Activated CD4-positive, alpha-beta memory T cell treated with anti-CD3 and anti-CD28 coated beads for 36 hours (primary cell): ENCODE measurements at regions not wholly inside any gene's neighbourhood (a gene's known extent, or its start where the extent isn't known, plus 50 kb on each side); places are given as distances from the start of the nearest gene placed in this dataset.
"Not testable (repeated sequence)": the region's sequence is repeated elsewhere in the genome, so short reads cannot be mapped to it uniquely, and the experiment has no call there.

Experiments used
- CTCF ChIA-PET: fragments of 350-600 bp; sonication (Branson Sonifier 250); formaldehyde crosslinking; loops from one replicate; lab custom pipeline; 2021; ENCODE audit warnings: antibody characterized with exemption, inconsistent platforms; lab: Charles Lee
- POLR2A ChIA-PET: fragments of 350-600 bp; sonication (Branson Sonifier 250); formaldehyde crosslinking; loops from one replicate; lab custom pipeline; 2021; ENCODE audit warnings: antibody characterized with exemption; lab: Charles Lee
- DNase-seq: peaks from one replicate; pipeline ENCODE4 v3.0.0-alpha.2; 2020
- H3K27ac Mint-ChIP-seq: one replicate; pipeline ENCODE4 v1.8.0; 2021; ENCODE audit warnings: mixed read lengths
- H3K27me3 Mint-ChIP-seq: one replicate; pipeline ENCODE4 v1.8.0; 2021; ENCODE audit warnings: mixed read lengths
- H3K36me3 Mint-ChIP-seq: one replicate; pipeline ENCODE4 v1.8.0; 2021; ENCODE audit warnings: mixed read lengths
- H3K4me1 Mint-ChIP-seq: one replicate; pipeline ENCODE4 v1.8.0; 2021; ENCODE audit warnings: low read depth, mixed read lengths
- H3K4me3 Mint-ChIP-seq: one replicate; pipeline ENCODE4 v1.8.0; 2021; ENCODE audit warnings: mild to moderate bottlenecking, mixed read lengths
- H3K9me3 Mint-ChIP-seq: one replicate; pipeline ENCODE4 v1.8.0; 2021; ENCODE audit warnings: mixed read lengths
- intact Hi-C: fragments of 100-400 bp; cut with micrococcal nuclease; formaldehyde crosslinking; loops from one replicate; pipeline ENCODE4 v1.15.1; 2023

- CTCF ChIA-PET, result no interaction called here
- DNase-seq, result no peak
- Mint-ChIP-seq H3K4me3 (no peak overlapping the region), H3K9me3 (peaks cover under 1% of the 10 kb centered on the region), H3K4me1 (no peaks in the 10 kb centered on the region), H3K27ac (no peak overlapping the region), H3K27me3 (no peaks in the 10 kb centered on the region), H3K36me3 (no peaks in the 10 kb centered on the region)
- POLR2A ChIA-PET, result no interaction called here
- intact Hi-C loops, result no loop called here
Measured at GRCh38 chr6:76615395-76615794, 542.9 kb upstream of the IMPG1 start.

- H3K27ac Mint-ChIP-seq, result no peak overlapping the region
- no peaks in the 10 kb centered on the region for H3K4me1 Mint-ChIP-seq
- H3K36me3 Mint-ChIP-seq, result no peaks in the 10 kb centered on the region
- ChIA-PET POLR2A (no interaction called here), CTCF (no interaction called here)
- H3K9me3 Mint-ChIP-seq, result peaks cover 2% of the 10 kb centered on the region
- no peaks in the 10 kb centered on the region for H3K27me3 Mint-ChIP-seq
- no peak overlapping the region for H3K4me3 Mint-ChIP-seq
- no peak for DNase-seq
- intact Hi-C loops, result no loop called here
Measured at GRCh38 chr6:76612954-76613353, 540.5 kb upstream of the IMPG1 start.

- DNase-seq, result no peak
- no peaks in the 10 kb centered on the region for H3K4me1 Mint-ChIP-seq
- H3K36me3 Mint-ChIP-seq, result no peaks in the 10 kb centered on the region
- CTCF ChIA-PET, result no interaction called here
- H3K9me3 Mint-ChIP-seq, result peaks cover 13% of the 10 kb centered on the region
- no peaks in the 10 kb centered on the region for H3K27me3 Mint-ChIP-seq
- intact Hi-C loops, result no loop called here
- POLR2A ChIA-PET, result no interaction called here
- H3K27ac Mint-ChIP-seq, result no peak overlapping the region
- no peak overlapping the region for H3K4me3 Mint-ChIP-seq
Measured at GRCh38 chr6:76609160-76609559, 536.7 kb upstream of the IMPG1 start.

DNA sequence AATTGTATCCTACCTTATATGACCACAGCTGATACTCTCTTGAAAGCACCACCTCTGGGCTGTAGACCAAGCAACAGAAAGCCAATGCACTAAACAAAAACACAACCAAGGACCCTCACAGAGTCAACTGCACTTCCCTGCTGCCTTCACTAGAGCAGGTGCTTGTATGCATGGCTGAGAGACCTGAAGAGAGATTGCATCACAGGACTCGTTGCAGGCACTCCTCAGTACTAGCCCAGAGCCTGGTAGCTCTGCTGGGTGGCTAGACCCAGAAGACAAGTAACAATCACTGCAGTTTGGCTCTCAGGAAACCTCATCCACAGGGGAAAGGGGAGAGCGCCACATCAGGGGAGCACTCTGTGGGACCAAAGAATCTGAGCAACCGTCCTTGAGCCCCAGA is 521.6 kb upstream of the IMPG1 start:
- CTCF ChIA-PET, result no interaction called here
- POLR2A ChIA-PET, result no interaction called here
- Mint-ChIP-seq H3K36me3 (no peaks in the 10 kb centered on the region), H3K4me3 (no peak overlapping the region), H3K9me3 (peaks cover 10% of the 10 kb centered on the region), H3K27me3 (no peaks in the 10 kb centered on the region), H3K4me1 (no peaks in the 10 kb centered on the region), H3K27ac (no peak overlapping the region)
- no peak for DNase-seq
- intact Hi-C loops, result no loop called here

DNA sequence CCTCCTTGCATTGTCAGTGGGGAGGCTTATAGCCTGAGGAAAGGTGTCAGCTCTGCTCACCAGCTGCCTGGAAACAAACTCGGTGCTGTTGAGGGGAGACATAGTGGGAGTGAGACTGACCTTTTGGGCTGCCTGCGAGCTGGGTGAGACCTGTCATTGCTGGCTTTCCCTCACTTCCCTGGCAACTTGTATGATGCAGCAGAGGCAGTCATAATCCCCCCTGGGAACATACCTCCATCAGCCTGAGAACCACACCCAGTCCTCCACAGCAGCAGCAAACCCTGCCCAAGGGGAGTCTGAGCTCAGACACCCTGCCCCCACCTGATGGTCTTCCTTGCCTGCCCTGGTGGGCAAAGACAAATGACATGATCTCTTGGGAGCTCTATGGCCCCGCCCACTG is 521.2 kb upstream of the IMPG1 start:
- H3K4me3 Mint-ChIP-seq, result no peak overlapping the region
- peaks cover 6% of the 10 kb centered on the region for H3K9me3 Mint-ChIP-seq
- H3K27ac Mint-ChIP-seq, result no peak overlapping the region
- no peaks in the 10 kb centered on the region for H3K36me3 Mint-ChIP-seq
- POLR2A ChIA-PET, result no interaction called here
- intact Hi-C loops, result no loop called here
- H3K27me3 Mint-ChIP-seq, result no peaks in the 10 kb centered on the region
- CTCF ChIA-PET, result no interaction called here
- no peak for DNase-seq
- no peaks in the 10 kb centered on the region for H3K4me1 Mint-ChIP-seq

GRCh38 chr6:76592566-76592965 is 520.1 kb upstream of the IMPG1 start:
- no peaks in the 10 kb centered on the region for H3K27me3 Mint-ChIP-seq
- intact Hi-C loops, result no loop called here
- no peaks in the 10 kb centered on the region for H3K4me1 Mint-ChIP-seq
- H3K27ac Mint-ChIP-seq, result no peak overlapping the region
- peaks cover 5% of the 10 kb centered on the region for H3K9me3 Mint-ChIP-seq
- POLR2A ChIA-PET, result no interaction called here
- CTCF ChIA-PET, result no interaction called here
- no peaks in the 10 kb centered on the region for H3K36me3 Mint-ChIP-seq
- no peak for DNase-seq
- H3K4me3 Mint-ChIP-seq, result no peak overlapping the region

- Mint-ChIP-seq H3K27ac (no peak overlapping the region), H3K4me1 (no peaks in the 10 kb centered on the region), H3K9me3 (no peaks in the 10 kb centered on the region), H3K4me3 (no peak overlapping the region), H3K27me3 (no peaks in the 10 kb centered on the region), H3K36me3 (no peaks in the 10 kb centered on the region)
- no peak for DNase-seq
- intact Hi-C loops, result no loop called here
- ChIA-PET CTCF (no interaction called here), POLR2A (no interaction called here)
Measured at GRCh38 chr6:76587271-76587670, 514.8 kb upstream of the IMPG1 start.

- intact Hi-C loops, result no loop called here
- CTCF ChIA-PET, result interaction anchor here (0.6 kb wide), 1 partner anchor 47 kb away, joined by 3 read pairs; no protein-coding TSS in a partner anchor
- no peaks in the 10 kb centered on the region for H3K4me1 Mint-ChIP-seq
- no peaks in the 10 kb centered on the region for H3K9me3 Mint-ChIP-seq
- POLR2A ChIA-PET, result no interaction called here
- H3K36me3 Mint-ChIP-seq, result no peaks in the 10 kb centered on the region
- H3K4me3 Mint-ChIP-seq, result no peak overlapping the region
- no peak overlapping the region for H3K27ac Mint-ChIP-seq
- no peaks in the 10 kb centered on the region for H3K27me3 Mint-ChIP-seq
- DNase-seq, result no peak
Measured at GRCh38 chr6:76584121-76584520, 511.7 kb upstream of the IMPG1 start.

DNA sequence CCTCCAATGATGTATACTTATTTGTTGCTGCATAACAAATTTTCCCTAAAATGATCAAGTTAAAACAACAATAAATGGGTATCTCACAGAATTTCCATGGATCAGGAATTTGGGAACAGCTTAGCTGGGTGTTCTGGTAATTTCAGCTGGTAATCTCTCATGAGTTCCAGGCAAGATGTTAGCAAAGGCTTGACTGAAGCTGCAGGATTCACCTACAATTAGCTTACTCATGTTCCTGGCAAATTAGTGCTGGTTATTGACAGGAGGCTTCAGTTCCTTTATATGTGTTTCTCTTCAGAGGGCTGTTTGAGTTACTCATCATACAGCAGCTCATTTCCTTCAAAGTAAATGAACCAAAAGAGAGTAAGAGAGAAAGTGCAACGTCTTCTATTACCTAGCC is 506.3 kb upstream of the IMPG1 start:
- intact Hi-C loops, result no loop called here

DNA sequence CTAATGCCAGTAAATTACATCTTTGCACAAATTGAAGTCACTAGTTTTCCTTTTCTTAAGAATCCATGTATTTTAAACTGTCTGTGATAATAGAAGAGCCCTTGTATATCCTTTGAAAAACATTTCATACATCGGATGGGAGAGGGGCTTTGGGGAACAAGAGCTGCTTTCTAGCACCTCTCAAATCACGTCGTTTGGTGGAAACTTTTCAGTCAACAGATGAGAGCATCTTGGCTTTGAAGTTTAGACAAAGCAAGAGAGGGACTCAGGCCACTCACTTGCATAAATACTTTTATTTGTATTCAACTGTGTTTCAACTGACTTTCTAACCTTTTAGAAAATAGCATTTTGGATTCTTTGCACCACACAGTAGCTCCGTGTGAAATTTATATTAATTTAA is 502.3 kb upstream of the IMPG1 start:
- H3K9me3 Mint-ChIP-seq, result no peaks in the 10 kb centered on the region
- POLR2A ChIA-PET, result no interaction called here
- H3K27ac Mint-ChIP-seq, result no peak overlapping the region
- H3K4me3 Mint-ChIP-seq, result no peak overlapping the region
- no peaks in the 10 kb centered on the region for H3K36me3 Mint-ChIP-seq
- DNase-seq, result no peak
- no peaks in the 10 kb centered on the region for H3K27me3 Mint-ChIP-seq
- CTCF ChIA-PET, result no interaction called here
- intact Hi-C loops, result no loop called here
- H3K4me1 Mint-ChIP-seq, result no peaks in the 10 kb centered on the region

More for the DNA sequence above, 506.3 kb upstream of the IMPG1 start:
- ChIA-PET POLR2A (no interaction called here), CTCF (no interaction called here)
- Mint-ChIP-seq H3K9me3 (no peaks in the 10 kb centered on the region), H3K4me3 (no peak overlapping the region), H3K36me3 (no peaks in the 10 kb centered on the region), H3K27ac (no peak overlapping the region), H3K27me3 (no peaks in the 10 kb centered on the region), H3K4me1 (no peaks in the 10 kb centered on the region)
- DNase-seq, result no peak

DNA sequence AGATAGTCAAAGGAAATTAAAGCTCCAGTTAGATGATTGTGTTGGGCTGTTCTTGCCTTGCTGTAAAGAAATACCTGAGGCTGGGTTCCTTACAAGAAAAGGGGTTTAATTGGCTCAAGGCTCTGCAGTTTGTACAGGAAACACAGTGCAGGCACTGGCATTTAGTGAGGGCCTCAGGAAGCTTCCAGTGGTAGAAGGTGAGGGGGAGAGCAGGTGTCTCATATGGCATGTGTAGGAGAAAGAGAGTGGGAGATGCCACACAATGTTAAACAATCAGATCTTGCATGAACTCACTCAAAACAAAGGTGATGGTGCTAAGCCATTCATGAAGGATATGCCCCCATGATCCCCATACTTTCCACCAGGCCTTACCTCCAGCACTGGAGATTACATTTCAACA is 493.5 kb upstream of the IMPG1 start:
- intact Hi-C loops, result no loop called here
- no peak for DNase-seq
- Mint-ChIP-seq H3K27me3 (no peaks in the 10 kb centered on the region), H3K4me3 (no peak overlapping the region), H3K27ac (no peak overlapping the region), H3K9me3 (peaks cover 11% of the 10 kb centered on the region), H3K4me1 (no peaks in the 10 kb centered on the region), H3K36me3 (no peaks in the 10 kb centered on the region)
- POLR2A ChIA-PET, result no interaction called here
- CTCF ChIA-PET, result no interaction called here

DNA sequence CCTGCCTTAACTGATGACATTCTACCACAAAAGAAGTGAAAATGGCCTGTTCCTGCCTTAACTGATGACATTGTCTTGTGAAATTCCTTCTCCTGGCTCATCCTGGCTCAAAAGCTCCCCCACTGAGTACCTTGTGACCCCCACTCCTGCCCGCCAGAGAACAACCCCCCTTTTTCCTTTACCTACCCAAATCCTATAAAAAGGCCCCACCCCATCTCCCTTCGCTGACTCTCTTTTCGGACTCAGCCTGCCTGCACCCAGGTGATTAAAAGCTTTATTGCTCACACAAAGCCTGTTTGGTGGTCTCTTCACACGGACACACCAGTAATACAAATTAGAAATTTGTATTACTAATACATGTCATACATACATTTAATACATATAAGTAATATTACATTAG is 489.9 kb upstream of the IMPG1 start:
- intact Hi-C loops, H3K9me3 Mint-ChIP-seq, H3K36me3 Mint-ChIP-seq, H3K27ac Mint-ChIP-seq, DNase-seq, H3K27me3 Mint-ChIP-seq, H3K4me1 Mint-ChIP-seq, H3K4me3 Mint-ChIP-seq, POLR2A ChIA-PET, CTCF ChIA-PET: not testable (repeated sequence)

GRCh38 chr6:76560851-76561755 is 488.6 kb upstream of the IMPG1 start:
- H3K36me3 Mint-ChIP-seq, intact Hi-C loops, H3K4me3 Mint-ChIP-seq, CTCF ChIA-PET, H3K27ac Mint-ChIP-seq, POLR2A ChIA-PET, DNase-seq, H3K27me3 Mint-ChIP-seq, H3K4me1 Mint-ChIP-seq, H3K9me3 Mint-ChIP-seq: not testable (repeated sequence)
